Thyroid gland (tissue), 4 donors: ENCODE measurements at regions not wholly inside any gene's neighbourhood (a gene's known extent, or its start where the extent isn't known, plus 50 kb on each side); places are given as distances from the start of the nearest gene placed in this dataset.

ENCODE experiments used
- POLR2A ChIP-seq, 2 donors: fragments of 450-650 bp; IDR thresholded peaks; one replicate each; pipeline ENCODE4 v1.6.1; 2017; ENCODE audit warnings: antibody characterized with exemption in 2 of 2, mild to moderate bottlenecking in 2 of 2, moderate library complexity in 1 of 2
- TF ChIP-seq, protein P1 (sequence below), 6 experiments: fragments of 200-600 bp in 3 of 6; fragments of 450-650 bp in 3 of 6; sonication (generic) in 3 of 6; IDR thresholded peaks; one replicate each; pipeline ENCODE4 v1.5.1; 2016 to 2019; ENCODE audit warnings: antibody characterized with exemption in 6 of 6, mild to moderate bottlenecking in 2 of 6, inconsistent platforms in 1 of 6, moderate library complexity in 1 of 6

GRCh38 chr5:144575736-144576135 lies 405.1 kb downstream of the KCTD16 start:
- TF ChIP-seq, protein P1, sequence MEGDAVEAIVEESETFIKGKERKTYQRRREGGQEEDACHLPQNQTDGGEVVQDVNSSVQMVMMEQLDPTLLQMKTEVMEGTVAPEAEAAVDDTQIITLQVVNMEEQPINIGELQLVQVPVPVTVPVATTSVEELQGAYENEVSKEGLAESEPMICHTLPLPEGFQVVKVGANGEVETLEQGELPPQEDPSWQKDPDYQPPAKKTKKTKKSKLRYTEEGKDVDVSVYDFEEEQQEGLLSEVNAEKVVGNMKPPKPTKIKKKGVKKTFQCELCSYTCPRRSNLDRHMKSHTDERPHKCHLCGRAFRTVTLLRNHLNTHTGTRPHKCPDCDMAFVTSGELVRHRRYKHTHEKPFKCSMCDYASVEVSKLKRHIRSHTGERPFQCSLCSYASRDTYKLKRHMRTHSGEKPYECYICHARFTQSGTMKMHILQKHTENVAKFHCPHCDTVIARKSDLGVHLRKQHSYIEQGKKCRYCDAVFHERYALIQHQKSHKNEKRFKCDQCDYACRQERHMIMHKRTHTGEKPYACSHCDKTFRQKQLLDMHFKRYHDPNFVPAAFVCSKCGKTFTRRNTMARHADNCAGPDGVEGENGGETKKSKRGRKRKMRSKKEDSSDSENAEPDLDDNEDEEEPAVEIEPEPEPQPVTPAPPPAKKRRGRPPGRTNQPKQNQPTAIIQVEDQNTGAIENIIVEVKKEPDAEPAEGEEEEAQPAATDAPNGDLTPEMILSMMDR (IDR thresholded peaks at IDR 0.05) = no peak
- no peak for TF ChIP-seq POLR2A (IDR thresholded peaks at IDR 0.05)
